RWPE1 (cell line): ENCODE measurements at regions not wholly inside any gene's neighbourhood (a gene's known extent, or its start where the extent isn't known, plus 50 kb on each side); places are given as distances from the start of the nearest gene placed in this dataset.

Experiments
- CTCF ChIA-PET: fragments of 350-600 bp; sonication (Branson Sonifier 250); formaldehyde crosslinking; extraction: SDS; loops from one replicate; lab custom pipeline; 2021; lab: Yijun Ruan, JAX
- POLR2A ChIA-PET: fragments of 400-600 bp; formaldehyde crosslinking; extraction: SDS; loops from one replicate; lab custom pipeline; 2020; ENCODE audit warnings: antibody characterized with exemption; ENCODE audit not compliant: low non-redundant PET; lab: Yijun Ruan, JAX
- DNase-seq: peaks from one replicate; pipeline ENCODE4 v3.0.0; 2012; ENCODE audit warnings: low spot score
- H3K27ac ChIP-seq: fragments of 450-650 bp; 2 replicates; pipeline ENCODE4 v1.5.1; 2017
- CTCF ChIP-seq: fragments of 450-650 bp; conservative IDR thresholded peaks from 2 replicates; pipeline ENCODE4 v1.5.1; 2017; ENCODE audit warnings: low read depth, mild to moderate bottlenecking

DNA sequence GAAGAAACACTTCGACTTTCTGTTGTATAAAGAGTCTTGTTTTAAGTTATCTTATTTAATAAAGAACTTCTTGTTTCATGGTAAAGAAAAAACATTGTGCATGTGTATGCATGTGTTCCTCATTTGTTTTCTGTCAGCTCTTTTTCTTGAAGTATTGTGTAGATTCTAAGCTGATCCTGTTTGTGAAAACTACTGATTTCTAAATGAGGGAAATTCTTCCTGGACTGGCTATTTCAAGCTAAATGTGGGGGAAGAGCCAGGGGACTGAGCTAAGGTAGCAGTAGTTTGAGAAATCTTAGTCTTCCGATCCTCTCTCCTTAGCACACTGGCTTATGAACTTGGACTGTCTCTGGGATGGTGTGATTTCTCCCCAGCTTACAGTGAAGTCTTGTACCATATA is 56.4 kb upstream of the RBMS1 start:
- ChIA-PET CTCF (no interaction called here), POLR2A (no interaction called here)
- no peak for DNase-seq
- no peak for TF ChIP-seq CTCF
- H3K27ac ChIP-seq, result no peak overlapping the region

GRCh38 chr2:160551259-160551658 is 57.7 kb upstream of the RBMS1 start:
- no peak overlapping the region for H3K27ac ChIP-seq
- DNase-seq, result no peak
- ChIA-PET POLR2A (no interaction called here), CTCF (no interaction called here)
- TF ChIP-seq CTCF, result no peak

DNA sequence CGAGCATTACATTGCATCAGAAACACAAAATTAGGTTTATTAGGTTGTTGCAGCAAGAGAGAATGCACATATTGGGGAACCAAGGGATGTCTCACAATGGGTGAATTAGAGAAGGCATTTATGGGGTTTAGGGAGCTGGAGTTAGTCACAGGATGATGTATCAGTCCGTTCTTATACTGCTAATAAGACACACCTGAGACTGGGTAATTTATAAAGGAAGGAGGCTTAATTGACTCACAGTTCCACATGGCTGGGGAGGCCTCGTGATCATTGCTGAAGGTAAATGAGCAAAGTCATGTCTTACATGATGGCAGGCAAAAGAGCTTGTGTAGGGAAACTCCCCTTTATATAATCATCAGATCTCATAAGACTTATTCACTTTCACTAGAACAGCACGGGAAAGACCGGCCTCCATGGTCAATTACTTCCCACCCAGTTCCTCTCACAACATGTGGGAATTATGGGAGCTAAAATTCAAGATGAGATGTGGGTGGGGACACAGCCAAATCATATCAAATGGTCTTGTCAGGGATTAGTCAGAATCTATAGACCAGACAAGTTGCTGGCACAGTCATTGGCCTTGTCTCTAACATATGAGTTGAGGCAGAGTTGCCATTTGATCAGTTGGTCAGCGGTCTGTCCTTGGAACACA is 61.9 kb upstream of the RBMS1 start:
- no peak for DNase-seq
- no peak overlapping the region for H3K27ac ChIP-seq
- POLR2A ChIA-PET, result no interaction called here
- CTCF ChIA-PET, result interaction anchor here (0.6 to 0.7 kb wide), 2 partner anchors 16 to 315 kb away, joined by 3 read pairs; no protein-coding TSS in a partner anchor
- no peak for TF ChIP-seq CTCF

DNA sequence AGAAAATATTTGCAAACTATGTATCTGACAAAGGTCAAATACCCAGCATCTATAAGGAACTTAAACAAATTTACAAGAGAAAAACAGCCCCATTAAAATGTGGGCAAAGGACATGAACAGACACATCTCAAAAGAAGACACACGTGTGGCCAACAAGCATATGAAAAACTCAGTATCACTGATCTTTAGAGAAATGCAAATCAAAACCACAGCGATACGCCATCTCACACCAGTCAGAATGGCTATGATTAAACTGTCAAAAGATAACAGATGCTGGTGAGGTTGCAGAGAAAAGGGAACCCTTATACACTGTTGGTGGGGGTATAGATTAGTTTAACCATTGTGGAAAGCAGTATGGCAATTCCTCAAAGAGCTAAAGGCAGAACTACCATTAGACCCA is 64.3 kb upstream of the RBMS1 start:
- TF ChIP-seq CTCF, result no peak
- H3K27ac ChIP-seq, result no peak overlapping the region
- no peak for DNase-seq
- ChIA-PET POLR2A (no interaction called here), CTCF (no interaction called here)

DNA sequence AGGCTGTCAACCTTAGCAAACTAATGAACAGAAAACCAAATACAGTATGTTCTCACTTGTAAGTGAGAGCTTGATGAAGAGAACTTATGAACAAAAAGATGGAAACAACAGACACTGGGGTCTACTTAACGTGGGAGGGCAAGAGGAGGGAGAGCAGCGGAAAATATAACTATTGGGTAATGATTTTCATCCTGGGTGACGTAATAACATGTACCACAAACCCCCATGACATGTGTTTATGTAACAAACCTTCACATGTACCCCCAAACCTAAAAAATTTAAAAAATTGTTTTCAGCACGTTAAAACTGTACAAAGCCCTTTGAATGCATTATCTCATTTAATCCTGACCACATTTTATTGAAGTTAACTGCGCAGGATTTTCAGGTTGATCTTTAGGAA is 64.9 kb upstream of the RBMS1 start:
- no peak for DNase-seq
- no peak for TF ChIP-seq CTCF
- CTCF ChIA-PET, result interaction anchor here (0.7 kb wide), 1 partner anchor 163 kb away, joined by 3 read pairs; no protein-coding TSS in a partner anchor
- no peak overlapping the region for H3K27ac ChIP-seq
- POLR2A ChIA-PET, result no interaction called here

DNA sequence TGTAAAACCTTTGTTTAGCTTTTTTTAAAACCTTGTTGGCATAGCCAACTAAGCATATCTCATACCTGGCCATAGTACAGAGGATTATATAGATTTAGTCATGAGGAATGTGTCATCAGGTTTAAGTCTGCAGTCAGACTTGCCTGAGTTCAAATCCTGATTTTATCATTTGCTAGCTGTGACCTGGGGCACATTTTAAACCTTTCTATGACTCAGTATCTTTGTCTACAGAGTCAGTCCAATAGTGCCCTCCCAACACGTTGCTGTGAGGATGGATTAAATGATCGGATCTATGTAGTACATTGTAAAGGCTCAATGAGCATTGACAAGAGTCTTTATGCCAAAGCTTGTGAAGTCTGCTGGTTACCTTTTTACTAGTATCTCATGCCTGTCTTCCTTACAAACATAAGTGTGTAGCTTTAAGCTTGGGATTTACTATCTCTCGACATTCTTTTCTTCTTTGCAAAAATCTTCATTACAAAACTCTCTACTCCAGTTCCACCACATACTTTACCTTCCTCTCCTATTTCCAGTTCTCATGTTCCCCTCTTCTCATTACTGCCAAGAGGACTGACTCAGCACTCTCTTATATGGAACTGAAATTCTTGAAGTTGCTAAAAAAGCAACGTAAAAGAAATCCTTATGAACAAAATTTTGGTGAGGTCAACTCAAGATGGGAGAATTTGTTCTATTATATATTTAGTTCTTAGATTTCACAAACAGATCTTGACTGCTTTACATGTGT is 68.1 kb upstream of the RBMS1 start:
- DNase-seq, result peak; percentile 29
- CTCF ChIA-PET, result interaction anchor here (0.5 to 1.0 kb wide), 2 partner anchors 408 to 409 kb away, joined by 3 read pairs; no protein-coding TSS in a partner anchor
- POLR2A ChIA-PET, result no interaction called here
- peak overlapping the region; percentile 54 for H3K27ac ChIP-seq
- no peak for TF ChIP-seq CTCF
